Lower leg skin (tissue), 4 donors: ENCODE measurements at regions not wholly inside any gene's neighbourhood (a gene's known extent, or its start where the extent isn't known, plus 50 kb on each side); places are given as distances from the start of the nearest gene placed in this dataset.

Source experiments
- DNase-seq, 2 donors: peaks; one replicate each; pipeline ENCODE4 v3.0.0-alpha.2; 2019; ENCODE audit warnings: low spot score in 2 of 2
- H3K4me3 ChIP-seq: fragments of 200-600 bp; sonication (generic); 2 replicates; pipeline ENCODE4 v1.5.1; 2017; ENCODE audit warnings: mild to moderate bottlenecking, low read depth; ENCODE audit not compliant: poor library complexity, severe bottlenecking
- POLR2A ChIP-seq, 2 donors: fragments of 450-650 bp; IDR thresholded peaks; one replicate each; pipeline ENCODE4 v1.6.1; 2016 to 2017; ENCODE audit warnings: antibody characterized with exemption in 2 of 2, mild to moderate bottlenecking in 1 of 2, moderate library complexity in 1 of 2
- WGBS, 2 donors: methylation state at CpG; one replicate each; pipeline ENCODE4 v1.1.5; 2018; 5-methylcytosine and 5-hydroxymethylcytosine counted together
- intact Hi-C: fragments of 100-400 bp; cut with DNase I; formaldehyde crosslinking; loops from one replicate; pipeline ENCODE4 v1.15.0; 2023; ENCODE audit warnings: low total_unique reads
- TF ChIP-seq, protein P1 (sequence below), 3 donors: fragments of 450-650 bp; IDR thresholded peaks; one replicate each; pipeline ENCODE4 v1.5.1; 2016; ENCODE audit warnings: antibody characterized with exemption in 3 of 3, mild to moderate bottlenecking in 3 of 3, moderate library complexity in 2 of 3

DNA sequence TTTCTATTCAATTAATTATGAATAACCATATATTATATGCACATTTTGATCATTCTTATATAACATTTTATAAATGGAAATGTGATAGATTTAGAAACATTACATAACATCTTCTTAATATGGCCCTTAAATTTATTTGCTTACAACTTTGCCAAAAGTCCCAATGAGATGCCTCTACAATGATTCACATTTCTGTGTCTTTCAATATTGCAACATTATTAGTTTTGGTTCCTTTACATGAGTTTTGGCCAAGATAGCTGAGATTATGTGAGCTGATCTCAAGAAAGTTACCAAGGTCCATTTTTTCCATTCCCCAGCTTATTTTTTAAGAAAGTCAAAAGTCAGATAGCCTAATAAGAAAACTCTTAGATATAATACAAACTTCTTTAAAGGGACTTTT, 361.2 kb downstream of the PCDH7 start:
- no peak for DNase-seq
- TF ChIP-seq, protein P1, sequence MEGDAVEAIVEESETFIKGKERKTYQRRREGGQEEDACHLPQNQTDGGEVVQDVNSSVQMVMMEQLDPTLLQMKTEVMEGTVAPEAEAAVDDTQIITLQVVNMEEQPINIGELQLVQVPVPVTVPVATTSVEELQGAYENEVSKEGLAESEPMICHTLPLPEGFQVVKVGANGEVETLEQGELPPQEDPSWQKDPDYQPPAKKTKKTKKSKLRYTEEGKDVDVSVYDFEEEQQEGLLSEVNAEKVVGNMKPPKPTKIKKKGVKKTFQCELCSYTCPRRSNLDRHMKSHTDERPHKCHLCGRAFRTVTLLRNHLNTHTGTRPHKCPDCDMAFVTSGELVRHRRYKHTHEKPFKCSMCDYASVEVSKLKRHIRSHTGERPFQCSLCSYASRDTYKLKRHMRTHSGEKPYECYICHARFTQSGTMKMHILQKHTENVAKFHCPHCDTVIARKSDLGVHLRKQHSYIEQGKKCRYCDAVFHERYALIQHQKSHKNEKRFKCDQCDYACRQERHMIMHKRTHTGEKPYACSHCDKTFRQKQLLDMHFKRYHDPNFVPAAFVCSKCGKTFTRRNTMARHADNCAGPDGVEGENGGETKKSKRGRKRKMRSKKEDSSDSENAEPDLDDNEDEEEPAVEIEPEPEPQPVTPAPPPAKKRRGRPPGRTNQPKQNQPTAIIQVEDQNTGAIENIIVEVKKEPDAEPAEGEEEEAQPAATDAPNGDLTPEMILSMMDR (IDR thresholded peaks at IDR 0.05) = no peak
- no peak for TF ChIP-seq POLR2A (IDR thresholded peaks at IDR 0.05)
- no peak overlapping the region for H3K4me3 ChIP-seq
- intact Hi-C loops = no loop called here

DNA sequence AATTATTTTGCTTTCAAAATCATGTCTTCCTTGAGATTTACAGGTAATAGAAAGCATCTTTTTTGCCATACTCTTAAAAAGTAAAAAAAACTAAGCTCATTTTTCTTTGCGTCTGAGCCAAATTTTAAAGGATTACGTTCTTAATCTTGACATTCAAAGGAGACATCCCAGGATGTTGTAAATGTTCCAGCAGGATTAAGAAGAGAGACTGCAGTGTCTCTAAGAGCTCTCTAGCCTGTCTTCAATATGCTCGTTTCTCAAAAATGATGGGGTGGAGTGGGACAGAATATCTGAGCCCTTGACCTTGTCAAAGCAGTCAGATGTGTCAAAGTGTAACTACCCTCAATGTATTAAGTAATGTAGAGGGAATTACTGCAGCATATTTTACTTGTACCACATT, 363.3 kb downstream of the PCDH7 start:
- no peak for DNase-seq
- 63 to 68% methylated on average over 3 of the region's 3 CpGs for WGBS, 2 donors
- H3K4me3 ChIP-seq = no peak overlapping the region
- intact Hi-C loops = no loop called here
- TF ChIP-seq, protein P1 (IDR thresholded peaks at IDR 0.05) = no peak

GRCh38 chr4:31084806-31085416, 364.7 kb downstream of the PCDH7 start:
- DNase-seq = no peak
- H3K4me3 ChIP-seq = no peak overlapping the region
- TF ChIP-seq POLR2A (IDR thresholded peaks at IDR 0.05) = no peak
- TF ChIP-seq, protein P1 (IDR thresholded peaks at IDR 0.05) = no peak
- intact Hi-C loops = no loop called here
- WGBS, 2 donors = 83 to 87% methylated on average over 9 of the region's 9 CpGs

DNA sequence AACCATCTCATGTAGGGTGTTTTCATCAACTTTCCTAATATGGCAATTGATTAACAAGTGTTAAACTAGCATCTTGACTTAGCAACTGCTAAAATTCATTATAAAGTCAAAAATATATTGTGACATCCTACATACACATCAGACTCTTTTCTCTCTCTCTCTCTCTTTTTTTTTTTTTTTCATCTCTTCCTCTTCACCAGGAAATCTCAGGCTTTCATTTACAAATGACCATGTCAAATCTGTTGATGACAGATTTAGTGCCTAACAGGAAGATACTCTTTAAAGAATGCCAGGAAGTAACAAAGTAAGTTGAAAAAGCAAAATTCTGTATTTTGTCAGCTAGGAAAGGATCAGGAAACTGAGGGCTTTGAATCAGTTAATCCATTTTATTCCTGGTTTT, 365.5 kb downstream of the PCDH7 start:
- no peak overlapping the region for H3K4me3 ChIP-seq
- TF ChIP-seq, protein P1 (IDR thresholded peaks at IDR 0.05) = no peak
- no peak for TF ChIP-seq POLR2A (IDR thresholded peaks at IDR 0.05)
- DNase-seq = no peak
- intact Hi-C loops = no loop called here

- TF ChIP-seq, protein P1 (IDR thresholded peaks at IDR 0.05) = no peak
- TF ChIP-seq POLR2A (IDR thresholded peaks at IDR 0.05) = no peak
- intact Hi-C loops = no loop called here
- DNase-seq = no peak
- 60 to 68% methylated on average over 3 of the region's 3 CpGs for WGBS, 2 donors
- H3K4me3 ChIP-seq = no peak overlapping the region
These were observed 366.7 kb downstream of the PCDH7 start for GRCh38 chr4:31086756-31087330.
